ENCODE measurements at regions not wholly inside any gene's neighbourhood (a gene's known extent, or its start where the extent isn't known, plus 50 kb on each side); places are given as distances from the start of the nearest gene placed in this dataset.

DNA sequence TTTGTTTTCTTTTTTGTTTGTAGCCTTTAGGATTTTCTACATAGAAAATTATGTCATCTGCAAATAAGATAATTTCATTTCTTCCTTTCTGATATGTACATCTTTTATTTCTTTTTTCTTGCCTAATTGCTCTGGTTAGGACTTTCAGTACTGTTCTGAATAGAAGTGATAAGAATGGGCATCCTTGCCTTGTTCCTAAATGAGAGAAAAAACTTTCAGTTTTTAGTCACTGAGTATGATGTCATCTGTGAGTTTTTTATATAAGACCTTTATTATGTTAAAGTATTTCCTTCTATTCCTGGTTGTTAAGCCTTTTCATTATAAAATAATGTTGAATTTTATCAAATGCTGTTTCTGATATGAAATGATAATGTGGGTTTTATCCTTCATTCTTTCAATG is 76.0 kb upstream of the SLC35F3 start:
- no peak overlapping the region for H3K4me2 ChIP-seq
- H3F3A ChIP-seq (replicated peaks; ENCODE audit: insufficient read depth), result no peaks in the 10 kb centered on the region
- H3K4me3 ChIP-seq (ENCODE audit: low read depth in 2 of 2, low read length in 1 of 2), result no peak overlapping the region
- CTCF ChIA-PET, result no interaction called here
- no peak for DNase-seq
- no peaks in the 10 kb centered on the region for H3K4me1 ChIP-seq (ENCODE audit: control insufficient read depth in 1 of 2, insufficient read depth in 2 of 2, low read depth in 1 of 2, low read length in 1 of 2)
- TF ChIP-seq, protein P1, sequence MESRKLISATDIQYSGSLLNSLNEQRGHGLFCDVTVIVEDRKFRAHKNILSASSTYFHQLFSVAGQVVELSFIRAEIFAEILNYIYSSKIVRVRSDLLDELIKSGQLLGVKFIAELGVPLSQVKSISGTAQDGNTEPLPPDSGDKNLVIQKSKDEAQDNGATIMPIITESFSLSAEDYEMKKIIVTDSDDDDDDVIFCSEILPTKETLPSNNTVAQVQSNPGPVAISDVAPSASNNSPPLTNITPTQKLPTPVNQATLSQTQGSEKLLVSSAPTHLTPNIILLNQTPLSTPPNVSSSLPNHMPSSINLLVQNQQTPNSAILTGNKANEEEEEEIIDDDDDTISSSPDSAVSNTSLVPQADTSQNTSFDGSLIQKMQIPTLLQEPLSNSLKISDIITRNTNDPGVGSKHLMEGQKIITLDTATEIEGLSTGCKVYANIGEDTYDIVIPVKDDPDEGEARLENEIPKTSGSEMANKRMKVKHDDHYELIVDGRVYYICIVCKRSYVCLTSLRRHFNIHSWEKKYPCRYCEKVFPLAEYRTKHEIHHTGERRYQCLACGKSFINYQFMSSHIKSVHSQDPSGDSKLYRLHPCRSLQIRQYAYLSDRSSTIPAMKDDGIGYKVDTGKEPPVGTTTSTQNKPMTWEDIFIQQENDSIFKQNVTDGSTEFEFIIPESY (IDR thresholded peaks at IDR 0.05; ENCODE audit: borderline replicate concordance, low read depth), result no peak
- TF ChIP-seq, protein P2, sequence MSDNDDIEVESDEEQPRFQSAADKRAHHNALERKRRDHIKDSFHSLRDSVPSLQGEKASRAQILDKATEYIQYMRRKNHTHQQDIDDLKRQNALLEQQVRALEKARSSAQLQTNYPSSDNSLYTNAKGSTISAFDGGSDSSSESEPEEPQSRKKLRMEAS (IDR thresholded peaks at IDR 0.05; ENCODE audit: low read depth), result no peak
- TF ChIP-seq, protein P3, sequence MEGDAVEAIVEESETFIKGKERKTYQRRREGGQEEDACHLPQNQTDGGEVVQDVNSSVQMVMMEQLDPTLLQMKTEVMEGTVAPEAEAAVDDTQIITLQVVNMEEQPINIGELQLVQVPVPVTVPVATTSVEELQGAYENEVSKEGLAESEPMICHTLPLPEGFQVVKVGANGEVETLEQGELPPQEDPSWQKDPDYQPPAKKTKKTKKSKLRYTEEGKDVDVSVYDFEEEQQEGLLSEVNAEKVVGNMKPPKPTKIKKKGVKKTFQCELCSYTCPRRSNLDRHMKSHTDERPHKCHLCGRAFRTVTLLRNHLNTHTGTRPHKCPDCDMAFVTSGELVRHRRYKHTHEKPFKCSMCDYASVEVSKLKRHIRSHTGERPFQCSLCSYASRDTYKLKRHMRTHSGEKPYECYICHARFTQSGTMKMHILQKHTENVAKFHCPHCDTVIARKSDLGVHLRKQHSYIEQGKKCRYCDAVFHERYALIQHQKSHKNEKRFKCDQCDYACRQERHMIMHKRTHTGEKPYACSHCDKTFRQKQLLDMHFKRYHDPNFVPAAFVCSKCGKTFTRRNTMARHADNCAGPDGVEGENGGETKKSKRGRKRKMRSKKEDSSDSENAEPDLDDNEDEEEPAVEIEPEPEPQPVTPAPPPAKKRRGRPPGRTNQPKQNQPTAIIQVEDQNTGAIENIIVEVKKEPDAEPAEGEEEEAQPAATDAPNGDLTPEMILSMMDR (IDR thresholded peaks at IDR 0.05), result no peak
- TF ChIP-seq, protein P4, sequence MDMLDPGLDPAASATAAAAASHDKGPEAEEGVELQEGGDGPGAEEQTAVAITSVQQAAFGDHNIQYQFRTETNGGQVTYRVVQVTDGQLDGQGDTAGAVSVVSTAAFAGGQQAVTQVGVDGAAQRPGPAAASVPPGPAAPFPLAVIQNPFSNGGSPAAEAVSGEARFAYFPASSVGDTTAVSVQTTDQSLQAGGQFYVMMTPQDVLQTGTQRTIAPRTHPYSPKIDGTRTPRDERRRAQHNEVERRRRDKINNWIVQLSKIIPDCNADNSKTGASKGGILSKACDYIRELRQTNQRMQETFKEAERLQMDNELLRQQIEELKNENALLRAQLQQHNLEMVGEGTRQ (IDR thresholded peaks at IDR 0.05; ENCODE audit: borderline replicate concordance, low read depth, low read length), result no peak
- TF ChIP-seq SIN3A (IDR thresholded peaks at IDR 0.05; ENCODE audit: borderline replicate concordance, low read depth, low read length) (no peak), FOXM1 (IDR thresholded peaks at IDR 0.05; ENCODE audit: low read depth) (no peak), TCF12 (IDR thresholded peaks at IDR 0.05) (no peak), RAD21 (IDR thresholded peaks at IDR 0.05; ENCODE audit: low read length) (no peak), EZH2phosphoT487 (IDR thresholded peaks at IDR 0.05; ENCODE audit: borderline replicate concordance, low read depth) (no peak), RXRA (IDR thresholded peaks at IDR 0.05; ENCODE audit: borderline replicate concordance, low read depth) (no peak), EP300 (IDR thresholded peaks at IDR 0.05; ENCODE audit: borderline replicate concordance in 1 of 2, low read depth in 1 of 2, low read length in 1 of 2) (no peak), YY1 (IDR thresholded peaks at IDR 0.05; ENCODE audit: low read depth) (no peak), POLR2AphosphoS5 (IDR thresholded peaks at IDR 0.05; ENCODE audit: low read depth, low read length) (no peak), TEAD4 (IDR thresholded peaks at IDR 0.05; ENCODE audit: borderline replicate concordance, insufficient read depth) (no peak), MXI1 (IDR thresholded peaks at IDR 0.05; ENCODE audit: low read depth, low read length) (no peak), SMC3 (IDR thresholded peaks at IDR 0.05; ENCODE audit: low read depth, low read length) (no peak), NFIC (IDR thresholded peaks at IDR 0.05; ENCODE audit: borderline replicate concordance) (no peak)
- TF ChIP-seq, protein P5, sequence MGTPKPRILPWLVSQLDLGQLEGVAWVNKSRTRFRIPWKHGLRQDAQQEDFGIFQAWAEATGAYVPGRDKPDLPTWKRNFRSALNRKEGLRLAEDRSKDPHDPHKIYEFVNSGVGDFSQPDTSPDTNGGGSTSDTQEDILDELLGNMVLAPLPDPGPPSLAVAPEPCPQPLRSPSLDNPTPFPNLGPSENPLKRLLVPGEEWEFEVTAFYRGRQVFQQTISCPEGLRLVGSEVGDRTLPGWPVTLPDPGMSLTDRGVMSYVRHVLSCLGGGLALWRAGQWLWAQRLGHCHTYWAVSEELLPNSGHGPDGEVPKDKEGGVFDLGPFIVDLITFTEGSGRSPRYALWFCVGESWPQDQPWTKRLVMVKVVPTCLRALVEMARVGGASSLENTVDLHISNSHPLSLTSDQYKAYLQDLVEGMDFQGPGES (IDR thresholded peaks at IDR 0.05; ENCODE audit: low read depth, low read length), result no peak
- TF ChIP-seq, protein P6, sequence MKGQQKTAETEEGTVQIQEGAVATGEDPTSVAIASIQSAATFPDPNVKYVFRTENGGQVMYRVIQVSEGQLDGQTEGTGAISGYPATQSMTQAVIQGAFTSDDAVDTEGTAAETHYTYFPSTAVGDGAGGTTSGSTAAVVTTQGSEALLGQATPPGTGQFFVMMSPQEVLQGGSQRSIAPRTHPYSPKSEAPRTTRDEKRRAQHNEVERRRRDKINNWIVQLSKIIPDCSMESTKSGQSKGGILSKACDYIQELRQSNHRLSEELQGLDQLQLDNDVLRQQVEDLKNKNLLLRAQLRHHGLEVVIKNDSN (IDR thresholded peaks at IDR 0.05; ENCODE audit: borderline replicate concordance, low read depth), result no peak
- H3K79me2 ChIP-seq (ENCODE audit: insufficient read depth), result no peaks in the 10 kb centered on the region
- no peaks in the 10 kb centered on the region for H3K9me2 ChIP-seq
- H4K20me1 ChIP-seq (ENCODE audit: insufficient read depth), result no peaks in the 10 kb centered on the region
- H3K9ac ChIP-seq, result no peak overlapping the region
- POLR2A ChIA-PET, result no interaction called here
- no peak overlapping the region for H3K27ac ChIP-seq (ENCODE audit: low read depth in 2 of 2, low read length in 1 of 2)
- no peaks in the 10 kb centered on the region for H3K9me3 ChIP-seq
- H3K36me3 ChIP-seq (replicated peaks in 1 of 2; ENCODE audit: control insufficient read depth in 1 of 2, insufficient read depth in 2 of 2, low read length in 1 of 2), result no peaks in the 10 kb centered on the region
- no peak overlapping the region for H2AFZ ChIP-seq (ENCODE audit: low read depth)
- no peaks in the 10 kb centered on the region for H3K27me3 ChIP-seq (ENCODE audit: insufficient read depth)

Data from SK-N-SH (cell line).